Parathyroid adenoma (tissue), 2 donors: ENCODE measurements at regions not wholly inside any gene's neighbourhood (a gene's known extent, or its start where the extent isn't known, plus 50 kb on each side); places are given as distances from the start of the nearest gene placed in this dataset.

ENCODE experiments used
- H2AFZ ChIP-seq: fragments of 300-600 bp; sonication (generic); one replicate; pipeline ENCODE4 v1.7.0; 2017; ENCODE audit warnings: antibody characterized with exemption, mild to moderate bottlenecking
- H3K27ac ChIP-seq: fragments of 300-600 bp; sonication (generic); one replicate; pipeline ENCODE4 v1.7.0; 2017
- H3K27me3 ChIP-seq: fragments of 300-600 bp; sonication (generic); one replicate; pipeline ENCODE4 v1.7.0; 2017; ENCODE audit warnings: low read length; ENCODE audit not compliant: control insufficient read depth, insufficient read depth
- H3K36me3 ChIP-seq: fragments of 300-600 bp; sonication (generic); one replicate; pipeline ENCODE4 v1.7.0; 2017; ENCODE audit warnings: low read length; ENCODE audit not compliant: control insufficient read depth, insufficient read depth
- H3K4me1 ChIP-seq: fragments of 300-600 bp; sonication (generic); one replicate; pipeline ENCODE4 v1.7.0; 2017; ENCODE audit warnings: control low read depth
- H3K4me2 ChIP-seq: fragments of 300-600 bp; sonication (generic); one replicate; pipeline ENCODE4 v1.7.0; 2017; ENCODE audit warnings: low read length
- H3K4me3 ChIP-seq: fragments of 300-600 bp; sonication (generic); one replicate; pipeline ENCODE4 v1.7.0; 2017; ENCODE audit warnings: low read depth, low read length
- H3K79me2 ChIP-seq: fragments of 300-600 bp; sonication (generic); one replicate; pipeline ENCODE4 v1.7.0; 2017; ENCODE audit warnings: control low read depth
- H3K9ac ChIP-seq: fragments of 300-600 bp; sonication (generic); one replicate; pipeline ENCODE4 v1.7.0; 2017; ENCODE audit warnings: mild to moderate bottlenecking
- H3K9me3 ChIP-seq: fragments of 300-600 bp; sonication (generic); one replicate; pipeline ENCODE4 v1.7.0; 2017; ENCODE audit warnings: low read length; ENCODE audit not compliant: control insufficient read depth
- TF ChIP-seq, protein P1 (sequence below): fragments of 300-600 bp; sonication (generic); IDR thresholded peaks from one replicate; pipeline ENCODE4 v1.7.0; 2017; ENCODE audit warnings: antibody characterized with exemption, mild to moderate bottlenecking
- donor health status: primary hyperparathyroidism.

GRCh38 chr5:93163010-93163663 lies 417.9 kb downstream of the NR2F1-AS1 start:
- Histone ChIP-seq H3K4me1 (no peaks in the 10 kb centered on the region), H3K36me3 (no peaks in the 10 kb centered on the region), H3K27ac (no peak overlapping the region), H2AFZ (no peak overlapping the region), H3K9me3 (no peaks in the 10 kb centered on the region), H3K4me3 (no peak overlapping the region), H3K9ac (no peak overlapping the region), H3K79me2 (no peaks in the 10 kb centered on the region), H3K27me3 (no peaks in the 10 kb centered on the region), H3K4me2 (no peak overlapping the region)
- TF ChIP-seq, protein P1, sequence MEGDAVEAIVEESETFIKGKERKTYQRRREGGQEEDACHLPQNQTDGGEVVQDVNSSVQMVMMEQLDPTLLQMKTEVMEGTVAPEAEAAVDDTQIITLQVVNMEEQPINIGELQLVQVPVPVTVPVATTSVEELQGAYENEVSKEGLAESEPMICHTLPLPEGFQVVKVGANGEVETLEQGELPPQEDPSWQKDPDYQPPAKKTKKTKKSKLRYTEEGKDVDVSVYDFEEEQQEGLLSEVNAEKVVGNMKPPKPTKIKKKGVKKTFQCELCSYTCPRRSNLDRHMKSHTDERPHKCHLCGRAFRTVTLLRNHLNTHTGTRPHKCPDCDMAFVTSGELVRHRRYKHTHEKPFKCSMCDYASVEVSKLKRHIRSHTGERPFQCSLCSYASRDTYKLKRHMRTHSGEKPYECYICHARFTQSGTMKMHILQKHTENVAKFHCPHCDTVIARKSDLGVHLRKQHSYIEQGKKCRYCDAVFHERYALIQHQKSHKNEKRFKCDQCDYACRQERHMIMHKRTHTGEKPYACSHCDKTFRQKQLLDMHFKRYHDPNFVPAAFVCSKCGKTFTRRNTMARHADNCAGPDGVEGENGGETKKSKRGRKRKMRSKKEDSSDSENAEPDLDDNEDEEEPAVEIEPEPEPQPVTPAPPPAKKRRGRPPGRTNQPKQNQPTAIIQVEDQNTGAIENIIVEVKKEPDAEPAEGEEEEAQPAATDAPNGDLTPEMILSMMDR, result no peak

DNA sequence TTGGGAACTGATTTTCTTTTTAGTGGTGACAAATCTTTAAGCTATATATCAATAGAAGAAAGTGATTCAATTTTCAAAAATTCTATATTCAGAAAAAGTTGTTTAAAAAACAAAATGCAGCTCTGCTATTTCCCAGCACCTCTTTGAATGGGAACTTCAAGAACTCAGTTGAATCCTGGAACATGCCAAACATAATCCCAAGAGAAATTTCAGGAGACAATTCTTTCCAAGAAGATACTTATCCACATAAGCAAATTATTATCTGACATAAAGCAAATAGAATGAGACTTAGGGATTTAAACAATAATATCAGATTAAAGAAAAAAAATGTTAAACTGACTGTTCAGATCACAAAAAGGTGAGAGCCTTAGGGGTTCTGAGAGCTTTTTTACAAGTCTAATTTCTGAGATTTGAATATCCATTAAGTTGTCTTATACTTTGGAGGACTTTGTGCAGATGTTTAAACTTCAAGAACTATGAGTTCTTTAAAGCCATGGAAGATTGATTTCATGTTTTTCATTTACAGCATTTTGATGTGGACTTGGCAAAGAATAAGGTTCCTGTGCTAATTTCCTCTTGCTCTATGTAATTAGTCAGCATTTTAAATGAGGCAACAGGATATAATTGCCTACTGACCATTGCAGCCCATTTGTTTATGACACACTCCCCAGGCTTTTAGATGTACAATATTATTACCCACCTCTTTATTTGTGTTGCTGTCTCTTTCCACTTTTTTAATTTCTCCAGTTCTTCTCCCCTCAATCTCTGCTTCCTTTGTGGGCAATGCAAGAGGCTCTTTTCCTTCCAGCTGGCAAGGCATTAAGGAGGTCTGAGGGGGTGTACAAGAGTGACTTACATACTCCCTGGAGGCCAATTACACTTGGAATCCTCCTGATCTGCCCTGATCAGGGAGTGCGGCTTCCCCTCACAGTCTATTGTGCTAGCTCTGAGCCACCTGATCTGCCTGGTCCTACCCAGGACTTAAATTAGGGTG lies 419.1 kb downstream of the NR2F1-AS1 start:
- Histone ChIP-seq H3K27ac (no peak overlapping the region), H3K4me3 (no peak overlapping the region), H3K4me1 (no peaks in the 10 kb centered on the region), H3K79me2 (no peaks in the 10 kb centered on the region), H2AFZ (no peak overlapping the region), H3K36me3 (no peaks in the 10 kb centered on the region), H3K4me2 (no peak overlapping the region), H3K9ac (no peak overlapping the region), H3K27me3 (no peaks in the 10 kb centered on the region), H3K9me3 (no peaks in the 10 kb centered on the region)
- TF ChIP-seq, protein P1, result no peak

- no peaks in the 10 kb centered on the region for H3K27me3 ChIP-seq
These were observed 422.2 kb downstream of the NR2F1-AS1 start for GRCh38 chr5:93158841-93159240.

GRCh38 chr5:93156566-93156965 lies 424.5 kb downstream of the NR2F1-AS1 start:
- Histone ChIP-seq H3K4me3 (no peak overlapping the region), H2AFZ (no peak overlapping the region), H3K27ac (no peak overlapping the region), H3K4me1 (no peaks in the 10 kb centered on the region), H3K4me2 (no peak overlapping the region), H3K9me3 (no peaks in the 10 kb centered on the region), H3K27me3 (no peaks in the 10 kb centered on the region), H3K79me2 (no peaks in the 10 kb centered on the region), H3K9ac (no peak overlapping the region), H3K36me3 (no peaks in the 10 kb centered on the region)
- TF ChIP-seq, protein P1, result no peak

More at GRCh38 chr5:93158841-93159240, 422.2 kb downstream of the NR2F1-AS1 start:
- Histone ChIP-seq H3K36me3 (no peaks in the 10 kb centered on the region), H3K79me2 (no peaks in the 10 kb centered on the region), H3K4me2 (no peak overlapping the region), H3K4me1 (no peaks in the 10 kb centered on the region), H3K4me3 (no peak overlapping the region), H3K9ac (no peak overlapping the region), H3K9me3 (no peaks in the 10 kb centered on the region), H3K27ac (no peak overlapping the region), H2AFZ (no peak overlapping the region)
- TF ChIP-seq, protein P1, result no peak
